Nephron progenitor cell (in vitro differentiated cells): ENCODE measurements at regions not wholly inside any gene's neighbourhood (a gene's known extent, or its start where the extent isn't known, plus 50 kb on each side); places are given as distances from the start of the nearest gene placed in this dataset.

Experiments used
- DNase-seq: peaks from one replicate; pipeline ENCODE4 v3.0.0; 2021
- H3K27ac Mint-ChIP-seq: 2 replicates; pipeline ENCODE4 v1.8.0; 2021; ENCODE audit warnings: mild to moderate bottlenecking, moderate library complexity, mixed read lengths
- H3K27me3 Mint-ChIP-seq: 2 replicates; pipeline ENCODE4 v1.8.0; 2021; ENCODE audit warnings: mild to moderate bottlenecking, low read depth, mixed read lengths; ENCODE audit not compliant: poor library complexity
- H3K36me3 Mint-ChIP-seq: 2 replicates; pipeline ENCODE4 v1.8.0; 2021; ENCODE audit warnings: low read depth, mixed read lengths
- H3K4me1 Mint-ChIP-seq: 2 replicates; pipeline ENCODE4 v1.8.0; 2021; ENCODE audit warnings: mixed read lengths
- H3K4me3 Mint-ChIP-seq: 2 replicates; pipeline ENCODE4 v1.8.0; 2021; ENCODE audit warnings: mild to moderate bottlenecking, moderate library complexity, mixed read lengths
- H3K9me3 Mint-ChIP-seq: 2 replicates; pipeline ENCODE4 v1.8.0; 2021; ENCODE audit warnings: mild to moderate bottlenecking, moderate library complexity, mixed read lengths
- CTCF ChIP-seq: fragments of 200-600 bp; sonication (generic); IDR thresholded peaks from 2 replicates; pipeline ENCODE4 v1.5.0; 2021; ENCODE audit warnings: antibody characterized with exemption

GRCh38 chr12:107405436-107405835 lies 280.2 kb upstream of the PWP1 start:
- no peak for DNase-seq
- Mint-ChIP-seq H3K4me1 (peaks cover 17% of the 10 kb centered on the region), H3K4me3 (no peak overlapping the region), H3K36me3 (no peaks in the 10 kb centered on the region), H3K27ac (no peak overlapping the region), H3K27me3 (peaks cover 17% of the 10 kb centered on the region), H3K9me3 (no peaks in the 10 kb centered on the region)
- TF ChIP-seq CTCF, result no peak

GRCh38 chr12:107406932-107407331 lies 278.7 kb upstream of the PWP1 start:
- DNase-seq, result no peak
- peaks cover 13% of the 10 kb centered on the region for H3K4me1 Mint-ChIP-seq
- no peaks in the 10 kb centered on the region for H3K36me3 Mint-ChIP-seq
- TF ChIP-seq CTCF, result no peak
- H3K27me3 Mint-ChIP-seq, result peaks cover 19% of the 10 kb centered on the region
- no peaks in the 10 kb centered on the region for H3K9me3 Mint-ChIP-seq
- no peak overlapping the region for H3K4me3 Mint-ChIP-seq
- no peak overlapping the region for H3K27ac Mint-ChIP-seq

- Mint-ChIP-seq H3K27ac (peak overlapping the region; percentile 55), H3K27me3 (peaks cover 26% of the 10 kb centered on the region), H3K9me3 (no peaks in the 10 kb centered on the region), H3K4me3 (no peak overlapping the region), H3K4me1 (peaks cover 22% of the 10 kb centered on the region), H3K36me3 (no peaks in the 10 kb centered on the region)
- TF ChIP-seq CTCF, result no peak
- DNase-seq, result no peak
Measured at GRCh38 chr12:107411792-107412535, 273.6 kb upstream of the PWP1 start.

- peaks cover 22% of the 10 kb centered on the region for H3K4me1 Mint-ChIP-seq
- DNase-seq, result no peak
- TF ChIP-seq CTCF, result no peak
- H3K27me3 Mint-ChIP-seq, result peaks cover 27% of the 10 kb centered on the region
- no peak overlapping the region for H3K4me3 Mint-ChIP-seq
- H3K36me3 Mint-ChIP-seq, result peaks cover 23% of the 10 kb centered on the region
- H3K27ac Mint-ChIP-seq, result no peak overlapping the region
- H3K9me3 Mint-ChIP-seq, result peaks cover 25% of the 10 kb centered on the region
Measured at GRCh38 chr12:107415071-107415470, 270.5 kb upstream of the PWP1 start.

GRCh38 chr12:107415834-107416233 lies 269.8 kb upstream of the PWP1 start:
- peaks cover 33% of the 10 kb centered on the region for H3K9me3 Mint-ChIP-seq
- peaks cover 32% of the 10 kb centered on the region for H3K27me3 Mint-ChIP-seq
- no peak overlapping the region for H3K4me3 Mint-ChIP-seq
- DNase-seq, result no peak
- H3K4me1 Mint-ChIP-seq, result peaks cover 22% of the 10 kb centered on the region
- TF ChIP-seq CTCF, result no peak
- H3K27ac Mint-ChIP-seq, result no peak overlapping the region
- peaks cover 31% of the 10 kb centered on the region for H3K36me3 Mint-ChIP-seq

- Mint-ChIP-seq H3K36me3 (peaks cover 33% of the 10 kb centered on the region), H3K9me3 (peaks cover 36% of the 10 kb centered on the region), H3K27me3 (peaks cover 32% of the 10 kb centered on the region), H3K4me1 (peaks cover 14% of the 10 kb centered on the region), H3K4me3 (no peak overlapping the region), H3K27ac (no peak overlapping the region)
- no peak for TF ChIP-seq CTCF
- DNase-seq, result no peak
Measured at GRCh38 chr12:107417004-107417403, 268.6 kb upstream of the PWP1 start.
